Stimulated activated CD4-positive, alpha-beta T cell treated with anti-CD3 and anti-CD28 coated beads, TNF-alpha, amount 100 ng/mL, for 24 hours (primary cell): ENCODE measurements at regions not wholly inside any gene's neighbourhood (a gene's known extent, or its start where the extent isn't known, plus 50 kb on each side); places are given as distances from the start of the nearest gene placed in this dataset.
"Not testable (repeated sequence)": the region's sequence is repeated elsewhere in the genome, so short reads cannot be mapped to it uniquely, and the experiment has no call there.

ENCODE experiments used
- DNase-seq, 3 experiments: peaks; one replicate each; pipeline ENCODE4 v3.0.0-alpha.2; 2020; ENCODE audit warnings: low read depth in 3 of 3

DNA sequence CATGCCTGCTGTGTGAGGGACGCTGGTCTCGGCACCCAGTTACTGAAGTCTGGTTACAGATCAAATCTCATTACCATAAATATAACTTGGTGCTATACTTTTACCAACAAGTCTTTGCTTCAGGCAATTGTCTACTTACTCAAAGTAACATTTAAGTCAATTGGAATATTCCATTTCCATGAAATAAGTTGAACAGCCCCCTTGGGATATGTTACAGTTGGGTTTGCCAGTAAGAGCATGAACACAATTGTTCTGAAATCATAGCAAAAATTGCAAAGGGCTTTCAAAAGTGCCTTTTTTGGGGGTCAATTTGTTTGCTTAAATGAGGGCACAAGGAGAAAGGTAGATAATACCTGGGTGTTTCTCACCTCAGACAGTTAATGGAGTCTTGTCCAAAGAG lies 170.9 kb upstream of the EXOC2 start:
- no peak for DNase-seq

DNA sequence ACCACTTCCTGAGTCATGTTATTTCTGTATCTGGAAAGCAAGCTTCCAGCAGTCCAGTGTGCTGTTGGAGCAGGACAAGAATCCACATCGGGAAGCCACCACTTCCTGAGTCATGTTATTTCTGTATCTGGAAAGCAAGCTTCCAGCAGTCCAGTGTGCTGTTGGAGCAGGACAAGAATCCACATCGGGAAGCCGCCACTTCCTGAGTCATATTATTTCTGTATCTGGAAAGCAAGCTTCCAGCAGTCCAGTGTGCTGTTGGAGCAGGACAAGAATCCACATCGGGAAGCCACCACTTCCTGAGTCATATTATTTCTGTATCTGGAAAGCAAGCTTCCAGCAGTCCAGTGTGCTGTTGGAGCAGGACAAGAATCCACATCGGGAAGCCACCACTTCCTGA lies 170.2 kb upstream of the EXOC2 start:
- not testable (repeated sequence) for DNase-seq

DNA sequence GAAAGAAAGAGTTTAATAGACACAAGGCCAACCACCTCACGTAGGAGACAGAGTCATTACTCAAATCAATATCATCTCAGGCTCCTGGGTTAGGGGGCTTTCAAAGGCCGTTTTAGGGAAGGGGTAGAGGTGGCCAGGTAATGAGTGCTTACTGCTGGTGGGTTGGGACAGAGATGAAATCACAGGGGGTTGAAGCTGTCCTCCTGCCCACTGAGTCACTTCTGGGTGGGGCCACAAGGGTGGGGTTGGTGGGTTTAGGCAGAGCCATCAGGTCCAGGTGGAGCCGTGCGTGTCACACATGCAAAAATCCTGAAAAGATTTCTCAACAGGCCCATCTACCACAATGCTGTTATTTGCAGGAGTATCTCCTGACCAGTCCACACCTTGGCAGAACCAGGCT lies 167.0 kb upstream of the EXOC2 start:
- no peak for DNase-seq

DNA sequence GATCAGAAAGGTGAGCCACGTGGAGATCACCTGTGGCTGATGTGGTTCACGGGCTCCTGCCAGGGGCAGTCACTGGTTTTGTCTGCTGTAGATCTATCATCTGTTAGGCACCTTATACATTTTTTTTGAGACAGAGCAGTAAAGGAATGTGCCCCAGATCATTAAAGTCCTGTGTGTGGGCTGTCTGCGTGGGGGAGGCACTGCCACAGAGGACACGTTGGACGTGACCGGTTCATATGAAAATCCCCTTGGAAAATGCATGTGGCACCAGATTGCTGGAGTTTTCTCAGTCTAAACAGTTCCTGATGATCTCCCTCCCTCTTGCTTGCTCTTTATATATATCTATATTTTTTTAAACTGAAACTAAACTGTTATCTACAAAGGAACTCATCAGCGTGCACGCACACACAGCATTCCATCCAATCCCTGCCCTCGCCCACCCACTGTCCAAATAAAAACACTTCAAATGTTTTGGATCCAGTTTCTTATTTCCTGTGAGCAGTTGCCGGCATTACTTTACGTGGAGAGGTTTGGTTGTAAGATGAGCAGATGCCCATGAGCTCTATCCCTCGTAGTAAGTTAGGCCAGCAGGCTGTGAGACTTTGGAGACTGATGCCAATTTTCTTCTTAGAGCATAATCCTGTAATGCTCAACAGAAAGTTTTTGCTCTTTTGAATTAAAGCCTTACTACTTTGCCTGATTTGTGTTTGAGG lies 161.6 kb upstream of the EXOC2 start:
- no peak for DNase-seq

DNA sequence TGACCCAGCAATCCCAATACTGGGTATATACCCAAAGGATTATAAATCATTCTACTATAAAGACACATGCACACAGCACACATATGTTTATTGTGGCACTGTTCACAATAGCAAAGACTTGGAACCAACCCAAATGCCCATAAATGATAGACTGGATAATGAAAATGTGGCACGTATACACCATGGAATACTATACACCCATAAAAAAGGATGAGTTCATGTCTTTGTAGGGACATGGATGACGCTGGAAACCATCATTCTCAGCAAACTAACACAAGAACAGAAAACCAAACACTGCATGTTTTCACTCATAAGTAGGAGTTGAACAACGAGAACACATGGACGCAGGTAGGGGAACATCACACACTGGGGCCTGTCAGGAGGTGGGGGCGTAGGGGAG lies 159.3 kb upstream of the EXOC2 start:
- not testable (repeated sequence) for DNase-seq

DNA sequence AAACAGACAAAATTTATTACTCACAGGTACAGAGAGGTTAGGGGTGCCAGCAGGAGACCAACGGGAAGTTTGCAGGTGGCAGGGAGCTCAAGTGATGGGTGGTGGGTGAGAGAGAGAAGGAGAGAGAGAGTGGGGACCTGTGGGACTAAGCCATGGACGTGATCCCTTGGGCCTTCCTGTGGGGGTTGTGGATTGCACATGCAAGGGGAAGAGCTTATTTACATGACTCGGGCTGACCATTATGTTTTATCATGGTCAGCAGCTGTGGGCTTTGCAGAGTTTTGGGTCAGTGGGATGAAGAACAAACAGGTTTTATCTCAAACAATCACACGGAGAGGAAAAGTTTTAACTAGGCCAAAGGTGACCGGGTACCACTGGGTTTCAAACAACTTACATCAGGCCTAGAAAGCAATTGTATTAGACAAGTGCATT lies 156.2 kb upstream of the EXOC2 start:
- DNase-seq, result no peak

DNA sequence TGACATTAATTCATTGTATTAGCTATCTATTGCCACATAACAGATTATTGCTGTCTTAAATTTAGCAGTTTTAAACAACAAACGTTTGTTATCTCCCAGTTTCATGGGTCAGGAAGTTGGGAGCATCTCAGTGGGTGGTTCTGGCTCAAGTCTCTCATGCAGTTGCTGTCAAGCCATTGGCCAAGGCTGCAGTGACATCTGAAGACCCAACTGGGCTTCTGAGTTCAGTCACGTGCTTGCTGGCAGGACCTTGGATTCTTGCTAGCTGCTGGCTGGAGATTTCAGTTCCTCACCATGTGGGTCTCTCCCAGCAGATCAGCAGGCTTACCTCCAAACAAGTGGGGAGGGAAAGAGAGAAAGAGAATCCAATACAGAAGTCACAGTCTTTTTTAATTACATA lies 152.6 kb upstream of the EXOC2 start:
- no peak for DNase-seq

DNA sequence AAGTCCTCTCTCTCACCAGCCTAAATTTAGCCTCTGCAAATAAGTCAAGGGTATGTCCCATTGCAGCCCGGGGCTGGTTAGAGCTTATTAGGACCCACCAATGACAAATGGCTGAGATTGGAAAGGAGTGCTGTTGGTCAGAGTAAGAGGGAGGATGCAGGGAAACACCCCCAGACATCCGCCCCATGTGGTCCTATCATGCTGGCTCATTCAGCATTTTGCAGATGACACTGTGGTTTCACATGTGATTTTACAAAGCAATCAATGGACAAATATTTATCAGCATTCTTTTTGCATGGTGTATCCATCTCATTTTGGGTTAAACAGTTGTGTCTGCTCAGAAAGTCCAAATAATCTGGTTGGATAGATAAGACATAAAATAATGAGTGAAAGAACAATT lies 152.2 kb upstream of the EXOC2 start:
- DNase-seq, result no peak

DNA sequence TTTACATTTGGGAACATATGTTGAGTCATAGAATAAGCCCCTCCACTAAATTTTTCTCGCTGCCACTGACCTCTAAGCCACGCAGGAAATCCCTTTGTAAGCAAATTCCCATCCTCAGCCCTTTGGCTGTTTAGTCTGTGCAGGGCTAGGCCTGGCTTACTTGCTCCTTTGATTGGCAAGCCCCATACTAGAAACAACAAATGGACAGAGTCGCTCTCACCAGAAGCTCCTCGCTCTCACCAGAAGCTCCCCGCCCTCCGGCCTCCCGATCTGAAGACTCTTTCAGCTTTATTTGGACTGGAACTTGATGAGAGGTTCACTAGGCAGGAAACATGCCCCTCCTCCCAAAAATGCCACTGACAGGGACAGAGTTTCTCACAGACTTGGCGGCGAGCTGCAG lies 149.2 kb upstream of the EXOC2 start:
- DNase-seq, result no peak

DNA sequence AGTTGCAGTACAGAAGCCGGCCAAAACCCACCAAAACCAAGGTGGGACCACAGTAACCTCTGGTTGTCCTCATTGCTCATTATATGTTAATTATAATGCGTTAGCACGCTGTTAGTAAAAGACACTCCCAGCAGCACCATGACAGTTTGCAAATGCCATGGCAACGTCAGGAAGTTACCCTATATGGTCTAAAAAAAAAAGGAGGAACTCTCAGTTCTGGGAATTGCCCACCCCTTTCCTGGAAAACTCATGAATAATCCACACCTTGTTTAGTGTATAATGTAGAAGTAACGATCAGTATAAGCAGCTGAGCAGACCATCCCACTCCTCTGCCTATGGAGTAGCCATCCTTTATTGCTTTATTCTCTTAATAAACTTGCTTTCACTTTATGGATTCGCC lies 148.6 kb upstream of the EXOC2 start:
- DNase-seq, result no peak

DNA sequence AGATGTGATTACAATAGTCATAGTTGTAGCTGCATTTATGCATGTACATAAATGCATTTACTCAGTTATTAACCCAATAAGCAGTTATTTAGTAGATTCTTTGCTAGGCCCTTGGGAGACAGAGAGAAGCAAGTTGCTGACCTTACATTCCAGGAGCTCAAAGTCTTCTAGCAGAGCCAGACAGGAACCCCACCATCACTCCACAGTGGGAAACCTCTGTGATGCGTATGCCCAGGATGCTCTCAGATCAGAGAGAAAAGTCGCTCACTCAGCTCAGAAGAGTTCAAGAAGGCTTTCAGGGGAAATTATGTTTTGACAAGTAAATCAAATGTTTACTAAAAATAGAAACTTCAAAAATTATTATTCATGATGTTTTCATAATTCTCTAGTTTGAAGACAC lies 146.3 kb upstream of the EXOC2 start:
- DNase-seq, result no peak

DNA sequence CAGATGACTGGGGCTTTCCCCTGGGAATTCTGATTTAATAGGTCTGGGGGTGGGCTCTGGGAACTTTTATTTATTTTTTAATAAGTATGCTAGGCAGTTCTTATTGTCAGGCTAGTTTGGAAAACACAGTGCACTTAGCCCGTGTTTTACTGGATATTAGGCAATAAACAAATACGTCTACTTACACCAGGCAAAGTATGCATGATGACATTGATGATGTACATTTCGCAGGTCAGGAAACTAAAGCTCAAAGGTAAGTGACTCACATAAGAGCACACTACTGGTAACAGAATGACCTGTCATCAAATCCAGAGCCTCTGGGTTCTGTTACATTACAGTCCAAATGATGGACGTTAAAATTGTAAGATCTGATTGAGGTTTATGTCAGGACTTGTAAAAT lies 144.4 kb upstream of the EXOC2 start:
- no peak for DNase-seq

DNA sequence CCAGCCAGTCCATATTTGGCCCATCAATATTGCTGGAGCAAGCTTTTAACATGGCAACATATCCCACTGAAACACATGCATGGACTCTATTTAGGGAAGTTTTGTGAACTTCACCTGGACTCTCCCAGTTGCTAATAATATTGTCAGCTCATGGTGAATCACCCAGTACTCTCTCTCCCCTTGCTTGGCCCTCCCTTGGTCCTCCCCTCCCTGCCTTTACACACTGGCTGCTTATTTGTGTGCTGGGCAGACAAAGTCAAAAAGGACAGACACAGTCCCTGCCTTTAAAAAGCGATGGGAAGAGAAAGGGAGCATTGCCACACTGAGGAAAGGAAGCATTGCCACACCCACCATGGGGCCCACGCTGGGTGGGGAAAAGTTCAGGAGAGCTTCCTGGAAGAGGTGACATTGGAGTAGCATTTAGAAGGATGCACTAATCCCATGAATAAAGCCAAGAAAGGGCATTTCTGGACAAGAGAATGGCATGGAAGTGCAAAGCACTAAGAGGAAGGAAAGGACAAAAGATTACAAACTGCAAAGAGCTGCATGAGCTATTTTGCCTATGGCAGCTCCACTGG lies 143.4 kb upstream of the EXOC2 start:
- DNase-seq, result no peak

DNA sequence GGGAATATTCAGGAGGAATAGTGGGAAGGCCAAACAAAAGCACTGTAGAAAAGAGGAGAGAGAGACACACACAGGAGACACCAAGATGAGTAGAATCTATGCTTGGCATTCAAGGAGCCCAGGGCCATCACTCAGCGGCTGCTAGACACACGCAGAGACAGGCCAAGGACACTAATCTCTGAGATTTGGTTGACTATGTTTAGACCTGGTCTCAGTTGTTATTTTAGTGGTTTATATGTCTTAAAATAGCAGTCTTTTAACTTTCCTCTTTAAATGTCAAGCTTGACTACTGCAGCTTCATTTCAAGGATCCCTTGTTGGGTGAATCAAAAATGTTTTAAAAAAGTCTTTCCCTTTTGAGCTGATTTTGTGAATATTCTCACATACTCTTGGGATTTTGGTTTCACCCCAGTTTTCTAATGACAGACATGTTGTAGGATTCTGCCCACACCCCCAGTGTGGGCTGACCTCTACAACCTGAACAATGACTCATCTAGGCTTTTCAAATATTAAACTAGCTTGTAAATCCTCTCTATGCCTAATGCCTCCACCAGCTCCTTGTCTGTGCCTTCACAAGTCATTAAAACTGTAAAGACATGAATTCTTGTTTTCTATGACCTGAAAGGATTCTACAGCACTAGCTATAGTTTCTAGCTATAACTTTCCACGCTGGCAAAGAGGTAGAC lies 142.7 kb upstream of the EXOC2 start:
- DNase-seq, result no peak

DNA sequence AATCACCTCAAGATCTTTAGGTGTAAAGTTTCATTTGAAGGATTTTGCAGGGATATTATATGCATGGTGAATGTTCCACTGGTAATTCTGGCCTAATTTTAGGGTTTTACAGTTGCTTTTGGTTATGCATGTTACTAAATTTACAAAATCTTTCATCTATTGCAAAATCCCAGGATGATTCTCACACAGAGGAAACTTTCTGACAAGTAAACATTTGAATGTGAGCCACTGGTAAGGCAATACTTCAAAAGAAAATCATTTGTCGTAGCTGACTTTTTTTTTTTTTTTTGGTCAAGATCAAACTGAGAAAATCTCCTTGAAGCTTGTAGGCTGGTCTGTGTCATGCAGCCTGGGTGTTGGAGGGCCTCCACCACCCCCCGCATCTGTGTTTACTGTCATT lies 141.9 kb upstream of the EXOC2 start:
- DNase-seq, result no peak

DNA sequence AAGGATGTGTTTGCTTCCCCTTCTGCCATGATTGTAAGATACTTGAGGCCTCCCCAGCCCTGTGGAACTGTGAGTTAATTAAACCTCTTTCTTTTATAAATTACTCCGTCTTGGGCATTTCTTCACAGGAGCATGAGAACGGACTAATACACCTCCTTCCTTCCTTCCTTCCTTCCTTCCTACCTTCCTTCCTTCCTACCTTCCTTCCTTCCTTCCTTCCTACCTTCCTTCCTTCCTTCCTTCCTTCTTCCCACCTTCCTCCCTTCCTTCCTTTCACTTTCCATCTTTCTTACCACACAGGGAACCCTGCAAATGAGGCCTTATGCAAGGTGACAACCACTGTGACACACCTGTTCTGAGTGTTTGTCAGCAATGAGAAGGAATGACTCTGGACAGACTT lies 141.3 kb upstream of the EXOC2 start:
- DNase-seq, result no peak

DNA sequence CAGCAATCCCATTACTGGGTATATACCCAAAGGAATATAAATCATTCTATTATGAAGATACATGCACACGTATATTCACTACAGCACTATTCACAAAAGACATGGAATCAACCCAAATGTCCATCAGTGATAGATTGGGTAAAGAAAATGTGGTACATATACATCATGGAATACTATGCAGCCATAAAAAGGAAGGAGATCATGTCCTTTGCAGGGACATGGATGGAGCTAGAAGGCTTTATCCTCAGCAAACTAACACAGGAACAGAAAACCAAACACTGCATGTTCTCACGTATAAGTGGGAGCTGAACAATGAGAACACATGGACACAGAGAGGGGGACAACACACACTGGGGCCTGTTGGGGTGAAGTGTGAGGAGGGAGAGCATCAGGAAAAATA lies 139.9 kb upstream of the EXOC2 start:
- DNase-seq, result not testable (repeated sequence)

DNA sequence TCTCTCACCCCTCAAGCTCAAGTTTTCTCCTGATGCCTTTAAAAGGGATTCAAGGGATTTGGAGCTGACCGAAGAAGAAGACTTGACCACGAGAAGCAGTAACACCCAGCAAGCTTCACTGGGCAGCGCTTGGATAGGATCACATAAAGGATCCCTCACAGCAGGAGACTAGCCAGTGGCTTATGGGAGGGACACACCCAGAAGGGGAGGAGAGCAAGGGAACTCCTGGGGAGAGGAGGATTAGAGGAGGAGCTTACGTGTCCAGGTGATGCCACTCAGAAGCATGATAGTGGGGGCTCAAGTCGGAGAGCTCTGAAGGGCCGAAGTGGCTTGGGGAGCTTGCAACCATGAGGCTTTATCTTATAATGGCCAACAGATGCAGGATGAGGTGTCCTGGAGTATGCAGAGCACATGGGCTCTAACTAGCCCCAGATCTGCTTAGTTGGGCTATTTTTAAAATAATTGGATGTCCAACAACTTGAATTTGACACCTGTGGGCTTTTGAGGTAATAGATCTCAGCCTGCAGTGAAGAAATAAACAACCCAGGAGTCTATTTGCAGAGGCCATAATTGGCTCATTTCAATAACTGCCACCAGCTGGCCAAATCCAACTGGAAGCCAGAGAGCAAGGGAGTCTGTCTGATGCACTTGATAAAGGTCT lies 137.9 kb upstream of the EXOC2 start:
- no peak for DNase-seq

DNA sequence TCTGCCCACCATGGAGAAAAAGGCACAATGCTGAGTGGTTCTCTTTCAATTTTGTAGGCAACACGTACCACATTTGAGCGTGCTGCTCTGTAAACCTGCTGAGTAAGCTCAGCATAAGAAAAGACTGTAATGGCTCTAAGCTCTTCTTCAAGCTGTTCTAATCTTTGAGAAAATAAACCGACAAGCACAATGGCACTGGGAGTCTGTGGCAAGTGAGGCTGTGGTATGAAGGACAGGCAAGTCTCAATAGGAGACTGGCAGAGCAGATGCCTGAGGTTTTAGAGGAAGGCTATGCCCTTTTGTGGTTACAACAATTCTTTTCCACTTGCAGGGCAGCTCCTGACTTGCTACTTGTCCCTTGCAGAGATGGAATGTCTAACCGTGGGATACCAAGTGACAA lies 136.7 kb upstream of the EXOC2 start:
- no peak for DNase-seq

DNA sequence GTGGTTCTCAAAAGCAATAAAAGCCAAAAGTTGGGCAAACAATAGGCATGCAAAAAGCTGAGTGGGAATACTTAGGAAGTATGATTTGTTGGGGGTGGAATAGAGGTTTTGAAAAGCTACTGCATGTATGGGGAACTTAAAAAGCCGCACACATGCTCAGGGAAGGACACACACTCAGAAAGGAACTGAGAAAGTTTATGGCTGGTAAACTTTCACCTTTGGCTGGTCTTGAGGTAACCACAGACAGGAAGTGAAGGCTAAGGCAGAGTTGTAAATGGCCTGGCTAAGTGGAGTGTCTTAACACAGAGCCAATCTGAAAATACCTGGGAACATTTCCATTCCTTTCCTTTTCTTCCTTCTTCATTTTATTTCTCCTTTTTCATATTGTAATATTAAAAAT lies 134.5 kb upstream of the EXOC2 start:
- DNase-seq, result no peak

DNA sequence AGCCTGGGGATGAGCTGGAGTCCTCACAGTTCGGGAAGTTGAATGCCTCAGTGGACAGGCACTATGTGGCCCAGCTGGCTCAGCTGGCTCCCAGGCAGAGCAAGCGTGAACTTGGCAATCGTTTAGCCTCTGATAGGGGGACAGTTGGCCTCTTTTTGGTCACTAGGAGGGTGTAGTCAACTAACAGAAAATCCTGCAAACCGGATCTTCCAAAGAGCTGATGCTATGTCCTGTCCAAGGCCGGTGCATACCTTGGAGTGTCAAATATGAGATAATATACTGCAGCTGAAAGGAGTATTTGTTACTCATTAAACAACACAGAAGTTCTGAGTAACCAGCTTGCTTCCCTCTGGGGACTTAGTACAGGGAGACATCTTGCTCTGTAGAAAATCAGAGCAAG lies 126.2 kb upstream of the EXOC2 start:
- no peak for DNase-seq

DNA sequence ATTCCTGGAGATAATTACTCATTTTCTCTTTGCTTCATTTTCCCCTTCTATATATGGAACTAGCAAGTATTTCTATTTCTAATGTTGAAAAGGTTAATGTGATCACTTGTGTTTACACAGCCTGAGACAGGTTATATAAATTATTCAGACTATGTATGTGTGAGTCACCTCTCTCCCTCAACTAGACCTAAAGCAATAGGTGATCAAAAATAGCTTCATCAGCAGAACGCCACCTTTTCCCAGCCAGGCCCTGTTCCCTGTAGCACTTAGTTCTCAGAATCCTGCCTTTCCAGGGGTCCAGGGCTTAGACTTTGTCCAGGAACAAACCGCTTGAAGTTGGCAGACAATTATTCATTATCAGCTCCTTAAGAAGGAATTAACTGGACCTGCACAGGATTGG lies 125.3 kb upstream of the EXOC2 start:
- DNase-seq, result no peak
